ENCODE measurements at regions not wholly inside any gene's neighbourhood (a gene's known extent, or its start where the extent isn't known, plus 50 kb on each side); places are given as distances from the start of the nearest gene placed in this dataset.

DNA sequence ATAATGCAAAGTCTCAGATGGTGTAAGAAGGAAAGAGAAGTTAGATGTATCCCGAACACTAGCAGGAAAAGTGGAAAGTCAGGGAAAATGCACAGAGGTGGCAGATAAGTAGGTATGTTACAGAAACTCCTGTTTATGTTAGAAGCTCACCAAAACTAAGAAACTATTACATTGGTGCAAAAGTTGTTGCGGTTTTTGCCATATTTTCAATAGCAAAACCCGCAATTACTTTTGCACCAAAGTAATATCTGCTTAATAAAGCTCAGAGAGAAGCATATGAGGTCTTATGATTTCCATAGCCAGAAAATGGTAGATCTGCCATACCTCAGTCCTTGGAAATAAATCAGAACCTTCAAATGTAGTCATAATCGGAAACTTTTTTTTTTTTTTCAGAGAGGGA lies 1035.6 kb downstream of the PCDH7 start:
- DNase-seq (ENCODE audit: low spot score): no peak

GRCh38 chr4:31768756-31769155 lies 1048.6 kb downstream of the PCDH7 start:
- H3K9me3 Mint-ChIP-seq (ENCODE audit: unreplicated experiment): no peaks in the 10 kb centered on the region

More for the DNA sequence above, 1035.6 kb downstream of the PCDH7 start:
- no peak overlapping the region for H3K27ac Mint-ChIP-seq (ENCODE audit: unreplicated experiment)
- no peak overlapping the region for H3K4me3 Mint-ChIP-seq (ENCODE audit: unreplicated experiment)
- H3K4me1 Mint-ChIP-seq (ENCODE audit: unreplicated experiment): no peaks in the 10 kb centered on the region
- no peaks in the 10 kb centered on the region for H3K27me3 Mint-ChIP-seq (ENCODE audit: unreplicated experiment)
- TF ChIP-seq, protein P1, sequence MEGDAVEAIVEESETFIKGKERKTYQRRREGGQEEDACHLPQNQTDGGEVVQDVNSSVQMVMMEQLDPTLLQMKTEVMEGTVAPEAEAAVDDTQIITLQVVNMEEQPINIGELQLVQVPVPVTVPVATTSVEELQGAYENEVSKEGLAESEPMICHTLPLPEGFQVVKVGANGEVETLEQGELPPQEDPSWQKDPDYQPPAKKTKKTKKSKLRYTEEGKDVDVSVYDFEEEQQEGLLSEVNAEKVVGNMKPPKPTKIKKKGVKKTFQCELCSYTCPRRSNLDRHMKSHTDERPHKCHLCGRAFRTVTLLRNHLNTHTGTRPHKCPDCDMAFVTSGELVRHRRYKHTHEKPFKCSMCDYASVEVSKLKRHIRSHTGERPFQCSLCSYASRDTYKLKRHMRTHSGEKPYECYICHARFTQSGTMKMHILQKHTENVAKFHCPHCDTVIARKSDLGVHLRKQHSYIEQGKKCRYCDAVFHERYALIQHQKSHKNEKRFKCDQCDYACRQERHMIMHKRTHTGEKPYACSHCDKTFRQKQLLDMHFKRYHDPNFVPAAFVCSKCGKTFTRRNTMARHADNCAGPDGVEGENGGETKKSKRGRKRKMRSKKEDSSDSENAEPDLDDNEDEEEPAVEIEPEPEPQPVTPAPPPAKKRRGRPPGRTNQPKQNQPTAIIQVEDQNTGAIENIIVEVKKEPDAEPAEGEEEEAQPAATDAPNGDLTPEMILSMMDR (IDR thresholded peaks at IDR 0.05; ENCODE audit: unreplicated experiment): no peak
- H3K9me3 Mint-ChIP-seq (ENCODE audit: unreplicated experiment): no peaks in the 10 kb centered on the region
- no peaks in the 10 kb centered on the region for H3K36me3 Mint-ChIP-seq (ENCODE audit: low read depth, unreplicated experiment)

GRCh38 chr4:31783311-31783710 lies 1063.1 kb downstream of the PCDH7 start:
- no peak overlapping the region for H3K27ac Mint-ChIP-seq (ENCODE audit: unreplicated experiment)
- no peak overlapping the region for H3K4me3 Mint-ChIP-seq (ENCODE audit: unreplicated experiment)

More at GRCh38 chr4:31768756-31769155, 1048.6 kb downstream of the PCDH7 start:
- H3K27ac Mint-ChIP-seq (ENCODE audit: unreplicated experiment): no peak overlapping the region
- no peaks in the 10 kb centered on the region for H3K4me1 Mint-ChIP-seq (ENCODE audit: unreplicated experiment)
- TF ChIP-seq, protein P1 (IDR thresholded peaks at IDR 0.05; ENCODE audit: unreplicated experiment): no peak
- H3K36me3 Mint-ChIP-seq (ENCODE audit: low read depth, unreplicated experiment): no peaks in the 10 kb centered on the region
- no peaks in the 10 kb centered on the region for H3K27me3 Mint-ChIP-seq (ENCODE audit: unreplicated experiment)
- no peak overlapping the region for H3K4me3 Mint-ChIP-seq (ENCODE audit: unreplicated experiment)
- DNase-seq (ENCODE audit: low spot score): no peak

DNA sequence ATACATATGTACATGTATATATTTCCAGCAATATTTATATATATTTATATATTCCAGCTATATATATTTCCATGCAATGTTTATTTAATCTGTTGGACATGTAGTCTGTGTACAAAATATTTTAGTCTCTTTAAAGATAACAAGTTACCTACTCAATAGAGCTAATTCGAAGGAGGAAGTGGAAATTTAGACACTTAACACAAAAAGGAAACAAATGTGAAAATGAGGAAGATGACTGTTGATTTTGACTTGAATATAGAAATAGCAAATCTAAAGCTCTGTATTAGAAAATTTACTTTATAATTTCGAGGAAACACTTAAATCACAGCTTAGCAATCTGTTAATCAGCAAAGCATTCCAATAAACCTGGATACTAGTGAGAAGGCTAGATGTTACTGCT lies 1064.4 kb downstream of the PCDH7 start:
- Mint-ChIP-seq H3K4me3 (ENCODE audit: unreplicated experiment) (no peak overlapping the region), H3K9me3 (ENCODE audit: unreplicated experiment) (no peaks in the 10 kb centered on the region), H3K4me1 (ENCODE audit: unreplicated experiment) (no peaks in the 10 kb centered on the region), H3K27ac (ENCODE audit: unreplicated experiment) (no peak overlapping the region), H3K27me3 (ENCODE audit: unreplicated experiment) (no peaks in the 10 kb centered on the region), H3K36me3 (ENCODE audit: low read depth, unreplicated experiment) (no peaks in the 10 kb centered on the region)
- DNase-seq (ENCODE audit: low spot score): no peak
- TF ChIP-seq, protein P1 (IDR thresholded peaks at IDR 0.05; ENCODE audit: unreplicated experiment): no peak

More at GRCh38 chr4:31783311-31783710, 1063.1 kb downstream of the PCDH7 start:
- no peaks in the 10 kb centered on the region for H3K9me3 Mint-ChIP-seq (ENCODE audit: unreplicated experiment)
- no peaks in the 10 kb centered on the region for H3K4me1 Mint-ChIP-seq (ENCODE audit: unreplicated experiment)
- no peaks in the 10 kb centered on the region for H3K27me3 Mint-ChIP-seq (ENCODE audit: unreplicated experiment)
- DNase-seq (ENCODE audit: low spot score): no peak
- TF ChIP-seq, protein P1 (IDR thresholded peaks at IDR 0.05; ENCODE audit: unreplicated experiment): no peak
- no peaks in the 10 kb centered on the region for H3K36me3 Mint-ChIP-seq (ENCODE audit: low read depth, unreplicated experiment)

GRCh38 chr4:31787701-31788100 lies 1067.5 kb downstream of the PCDH7 start:
- TF ChIP-seq, protein P1 (IDR thresholded peaks at IDR 0.05; ENCODE audit: unreplicated experiment): no peak
- Mint-ChIP-seq H3K4me3 (ENCODE audit: unreplicated experiment) (no peak overlapping the region), H3K9me3 (ENCODE audit: unreplicated experiment) (no peaks in the 10 kb centered on the region), H3K4me1 (ENCODE audit: unreplicated experiment) (peaks cover 4% of the 10 kb centered on the region), H3K36me3 (ENCODE audit: low read depth, unreplicated experiment) (no peaks in the 10 kb centered on the region), H3K27me3 (ENCODE audit: unreplicated experiment) (no peaks in the 10 kb centered on the region), H3K27ac (ENCODE audit: unreplicated experiment) (no peak overlapping the region)
- no peak for DNase-seq (ENCODE audit: low spot score)

All from endothelial cell (in vitro differentiated cells).